Gastrocnemius medialis (tissue), 4 donors: ENCODE measurements at regions not wholly inside any gene's neighbourhood (a gene's known extent, or its start where the extent isn't known, plus 50 kb on each side); places are given as distances from the start of the nearest gene placed in this dataset.
A peak's percentile ranks its signal among the peaks of the same experiment; 100 is the strongest.

Source experiments
- ATAC-seq, 2 donors: fragments of 150-250 bp; one replicate each; pipeline ENCODE4 v1.9.1; 2016
- DNase-seq, 2 donors: peaks; one replicate each; pipeline ENCODE4 v3.0.0-alpha.2; 2019
- H3K27ac ChIP-seq, 4 donors: fragments of 200-600 bp; sonication (generic); 1 replicate in 1 of 4; 2 replicates in 3 of 4; pipeline ENCODE4 v1.5.1; 2016 to 2018; ENCODE audit warnings: mild to moderate bottlenecking in 2 of 4, moderate library complexity in 1 of 4
- H3K27me3 ChIP-seq, 3 donors: fragments of 200-600 bp; sonication (generic) in 2 of 3; 1 replicate in 1 of 3; 2 replicates in 2 of 3; pipeline versions ENCODE4 v1.5.1 to v1.6.0; 2016 to 2019; ENCODE audit warnings: mild to moderate bottlenecking in 1 of 3, moderate library complexity in 1 of 3
- H3K36me3 ChIP-seq, 2 donors: fragments of 200-600 bp; sonication (generic) in 1 of 2; one replicate each; pipeline ENCODE4 v1.5.1; 2017 to 2018
- H3K4me1 ChIP-seq, 2 donors: fragments of 200-600 bp; sonication (generic) in 1 of 2; one replicate each; pipeline ENCODE4 v1.5.1; 2016 to 2017; ENCODE audit warnings: mild to moderate bottlenecking in 2 of 2
- H3K4me3 ChIP-seq, 4 donors: fragments of 200-600 bp; sonication (generic) in 3 of 4; 1 replicate in 1 of 4; 2 replicates in 3 of 4; pipeline ENCODE4 v1.5.1; 2016 to 2019; ENCODE audit warnings: mild to moderate bottlenecking in 2 of 4
- H3K9me3 ChIP-seq, 3 donors: fragments of 200-600 bp; sonication (generic) in 2 of 3; 1 replicate in 1 of 3; 2 replicates in 2 of 3; pipeline ENCODE4 v1.5.1; 2016 to 2019
- CTCF ChIP-seq, 5 experiments: fragments of 450-650 bp in 3 of 5; fragments of 200-600 bp in 2 of 5; sonication (generic) in 2 of 5; IDR thresholded peaks in 4 of 5; conservative IDR thresholded peaks in 1 of 5; 1 replicate in 4 of 5; 2 replicates in 1 of 5; pipeline ENCODE4 v1.5.1; 2016 to 2019; ENCODE audit warnings: antibody characterized with exemption in 5 of 5, mild to moderate bottlenecking in 3 of 5, moderate library complexity in 3 of 5
- POLR2A ChIP-seq, 2 donors: fragments of 450-650 bp; IDR thresholded peaks; one replicate each; pipeline ENCODE4 v1.6.1; 2017; ENCODE audit warnings: antibody characterized with exemption in 2 of 2, mild to moderate bottlenecking in 2 of 2, moderate library complexity in 2 of 2
- in situ Hi-C, 4 donors: fragments of 200-750 bp; cut with MboI; loops; one replicate each; pipeline versions ENCODE4 v1.15.0 to v1.8.0; 2017; ENCODE audit warnings: low sequenced_read_pairs in 4 of 4
- intact Hi-C: fragments of 100-400 bp; cut with DNase I; formaldehyde crosslinking; loops from one replicate; pipeline ENCODE4 v1.15.1; 2023; ENCODE audit warnings: low total_unique reads

GRCh38 chr17:77281904-77282367 is 141.2 kb downstream of the SEC14L1 start:
- TF ChIP-seq CTCF (IDR thresholded peaks at IDR 0.05 in 4 of 5, conservative IDR thresholded peaks at IDR 0.05 in 1 of 5) (no peak), POLR2A (IDR thresholded peaks at IDR 0.05) (no peak)
- H3K36me3 ChIP-seq, result no peaks in the 10 kb centered on the region
- H3K4me3 ChIP-seq, result peak overlapping the region; percentile 63 to 70 (median 68)
- no peak for ATAC-seq
- H3K27me3 ChIP-seq, result peaks cover 0 to 3% (median 0%) of the 10 kb centered on the region in 3 donors
- H3K4me1 ChIP-seq, result peaks cover 33 to 35% of the 10 kb centered on the region in 2 donors
- no peak for DNase-seq
- intact Hi-C loops (loop anchor here (2.0 kb wide), 2 partner anchors 49 to 213 kb away; no protein-coding TSS in a partner anchor), in situ Hi-C loops (no loop called here)
- no peaks in the 10 kb centered on the region for H3K9me3 ChIP-seq
- peak overlapping the region in 2 of 4 donors; percentile 15 to 64 for H3K27ac ChIP-seq

GRCh38 chr17:77282524-77283515 is 142.1 kb downstream of the SEC14L1 start:
- Histone ChIP-seq H3K9me3 (no peaks in the 10 kb centered on the region), H3K27me3 (peaks cover 0 to 3% (median 0%) of the 10 kb centered on the region in 3 donors), H3K27ac (peak overlapping the region in 1 of 4 donors; percentile 15), H3K36me3 (no peaks in the 10 kb centered on the region), H3K4me3 (no peak overlapping the region), H3K4me1 (peaks cover 42% of the 10 kb centered on the region in 2 donors)
- intact Hi-C loops (no loop called here), in situ Hi-C loops (no loop called here)
- TF ChIP-seq POLR2A (IDR thresholded peaks at IDR 0.05) (no peak), CTCF (IDR thresholded peaks at IDR 0.05 in 4 of 5, conservative IDR thresholded peaks at IDR 0.05 in 1 of 5) (no peak)
- ATAC-seq (no peak), DNase-seq (no peak)

- in situ Hi-C loops (no loop called here), intact Hi-C loops (no loop called here)
- Histone ChIP-seq H3K27me3 (peaks cover 0 to 3% (median 0%) of the 10 kb centered on the region in 3 donors), H3K4me1 (peaks cover 51% of the 10 kb centered on the region in 2 donors), H3K27ac (peak overlapping the region in 1 of 4 donors; percentile 95), H3K4me3 (no peak overlapping the region), H3K9me3 (no peaks in the 10 kb centered on the region), H3K36me3 (no peaks in the 10 kb centered on the region)
- ATAC-seq (no peak), DNase-seq (no peak)
- TF ChIP-seq POLR2A (IDR thresholded peaks at IDR 0.05), result no peak
- no peak for TF ChIP-seq CTCF (IDR thresholded peaks at IDR 0.05 in 4 of 5, conservative IDR thresholded peaks at IDR 0.05 in 1 of 5)
Measured at GRCh38 chr17:77284023-77284617, 143.4 kb downstream of the SEC14L1 start.

GRCh38 chr17:77285594-77286390 is 145.0 kb downstream of the SEC14L1 start:
- TF ChIP-seq CTCF (IDR thresholded peaks at IDR 0.05 in 4 of 5, conservative IDR thresholded peaks at IDR 0.05 in 1 of 5) (no peak), POLR2A (IDR thresholded peaks at IDR 0.05) (no peak)
- Histone ChIP-seq H3K27ac (peak overlapping the region; percentile 95 to 96 (median 95)), H3K36me3 (no peaks in the 10 kb centered on the region), H3K27me3 (peaks cover 0 to 3% (median 0%) of the 10 kb centered on the region in 3 donors), H3K9me3 (no peaks in the 10 kb centered on the region), H3K4me1 (peaks cover 52 to 56% of the 10 kb centered on the region in 2 donors), H3K4me3 (no peak overlapping the region)
- in situ Hi-C loops, result no loop called here
- ATAC-seq (no peak), DNase-seq (peak in 1 of 2 donors; percentile 48)
- intact Hi-C loops, result loop anchor here (5.0 kb wide), 1 partner anchor 137 kb away; no protein-coding TSS in a partner anchor
